HepG2 (cell line): ENCODE measurements at regions not wholly inside any gene's neighbourhood (a gene's known extent, or its start where the extent isn't known, plus 50 kb on each side); places are given as distances from the start of the nearest gene placed in this dataset.

Experiments used
- CEBPG ChIP-seq: IDR thresholded peaks from 2 replicates; pipeline ENCODE4 v1.6.1; 2016
- CREB1 ChIP-seq, 2 experiments: fragments of 450-650 bp in 1 of 2; IDR thresholded peaks; 2 replicates each; pipeline ENCODE4 v1.6.1; 2016 to 2017; ENCODE audit warnings: control low read depth in 1 of 2, mild to moderate bottlenecking in 1 of 2, missing compliant biosample characterization in 1 of 2, missing genetic modification characterization in 1 of 2
- DMAP1 ChIP-seq: IDR thresholded peaks from 2 replicates; pipeline ENCODE4 v1.6.1; 2016
- FOXA3 ChIP-seq: IDR thresholded peaks from 2 replicates; pipeline ENCODE4 v1.6.1; 2016; ENCODE audit warnings: missing genetic modification reagents, missing compliant biosample characterization
- GLI4 ChIP-seq: sonication (generic); formaldehyde crosslinking; IDR thresholded peaks from 2 replicates; pipeline ENCODE4 v1.5.1; 2020; ENCODE audit warnings: missing genetic modification reagents, mild to moderate bottlenecking, moderate library complexity, borderline replicate concordance
- HOXA7 ChIP-seq: sonication (generic); formaldehyde crosslinking; IDR thresholded peaks from 2 replicates; pipeline ENCODE4 v1.8.1; 2022; ENCODE audit warnings: mild to moderate bottlenecking, missing genetic modification reagents, moderate library complexity
- IKZF1 ChIP-seq: fragments of 450-650 bp; IDR thresholded peaks from 2 replicates; pipeline ENCODE4 v1.7.1; 2016
- ISX ChIP-seq: sonication (generic); formaldehyde crosslinking; conservative IDR thresholded peaks from 2 replicates; pipeline ENCODE4 v1.5.0; 2020; ENCODE audit warnings: missing genetic modification reagents
- NR2F1 ChIP-seq, 2 experiments: fragments of 450-650 bp in 1 of 2; formaldehyde crosslinking in 1 of 2; IDR thresholded peaks; 2 replicates each; pipeline versions ENCODE4 v1.5.0 to v1.6.1; 2016 to 2020; ENCODE audit warnings: mild to moderate bottlenecking in 1 of 2, missing compliant biosample characterization in 1 of 2, missing genetic modification reagents in 1 of 2, moderate library complexity in 1 of 2
- PCBP2 ChIP-seq: fragments of 200-400 bp; formaldehyde crosslinking; optimal IDR thresholded peaks from 2 replicates; pipeline ENCODE3; 2018; ENCODE audit warnings: low read length, low read depth; ENCODE audit not compliant: poor library complexity, severe bottlenecking
- PHB2 ChIP-seq: fragments of 450-650 bp; IDR thresholded peaks from 2 replicates; pipeline ENCODE4 v1.6.1; 2018; ENCODE audit not compliant: partially characterized antibody
- RBAK ChIP-seq: sonication (generic); formaldehyde crosslinking; IDR thresholded peaks from 2 replicates; pipeline ENCODE4 v1.5.1; 2020; ENCODE audit warnings: mild to moderate bottlenecking, missing genetic modification reagents
- REL ChIP-seq: sonication (generic); formaldehyde crosslinking; conservative IDR thresholded peaks from 2 replicates; pipeline ENCODE4 v1.8.0; 2022; ENCODE audit warnings: mild to moderate bottlenecking, missing genetic modification reagents, moderate library complexity
- RFXANK ChIP-seq: IDR thresholded peaks from 2 replicates; pipeline ENCODE4 v1.6.1; 2016
- SOX5 ChIP-seq: IDR thresholded peaks from 2 replicates; pipeline ENCODE4 v1.6.1; 2016; ENCODE audit warnings: borderline replicate concordance
- TOPORS ChIP-seq: sonication (generic); formaldehyde crosslinking; IDR thresholded peaks from 2 replicates; pipeline ENCODE4 v1.8.0; 2023; ENCODE audit warnings: mild to moderate bottlenecking, missing genetic modification reagents
- ZBTB4 ChIP-seq: sonication (generic); formaldehyde crosslinking; IDR thresholded peaks from 2 replicates; pipeline ENCODE4 v1.4.0; 2020; ENCODE audit warnings: missing genetic modification reagents, mild to moderate bottlenecking, borderline replicate concordance
- ZNF407 ChIP-seq: sonication (generic); formaldehyde crosslinking; IDR thresholded peaks from one replicate; pipeline ENCODE4 v1.5.1; 2020; ENCODE audit warnings: mild to moderate bottlenecking, missing genetic modification reagents; ENCODE audit errors: not compliant biosample characterization
- ZNF557 ChIP-seq: sonication (generic); formaldehyde crosslinking; IDR thresholded peaks from 2 replicates; pipeline ENCODE4 v1.4.0; 2020; ENCODE audit warnings: missing genetic modification reagents
- ZNF644 ChIP-seq: IDR thresholded peaks from 2 replicates; pipeline ENCODE4 v1.6.1; 2016; ENCODE audit warnings: low read depth
- ZSCAN25 ChIP-seq: sonication (generic); formaldehyde crosslinking; IDR thresholded peaks from 2 replicates; pipeline ENCODE4 v1.8.0; 2022; ENCODE audit warnings: mild to moderate bottlenecking, missing genetic modification reagents

GRCh38 chr6:131519670-131520436 lies 53.2 kb upstream of the ARG1 start (continued):
- TF ChIP-seq ZNF407 (CRISPR knock-in tag) (no peak), ISX (CRISPR knock-in tag) (no peak), IKZF1 (no peak), RBAK (CRISPR knock-in tag) (no peak), PCBP2 (no peak), REL (CRISPR knock-in tag) (no peak), NR2F1 (CRISPR knock-in tag; IDR thresholded peaks at IDR 0.05) (no peak), ZNF644 (no peak), HOXA7 (CRISPR knock-in tag) (no peak), PHB2 (no peak), SOX5 (CRISPR knock-in tag) (0 out of 2 replicates have a peak, but pooled peaks have one; percentile 45), ZBTB4 (CRISPR knock-in tag) (no peak), DMAP1 (CRISPR knock-in tag) (no peak), FOXA3 (CRISPR knock-in tag) (peak; percentile 84), TOPORS (CRISPR knock-in tag) (no peak), CEBPG (CRISPR knock-in tag) (no peak), ZNF557 (CRISPR knock-in tag) (no peak), RFXANK (CRISPR knock-in tag) (no peak), ZSCAN25 (CRISPR knock-in tag) (no peak), CREB1 (IDR thresholded peaks at IDR 0.05) (no peak), CREB1 (CRISPR knock-in tag; IDR thresholded peaks at IDR 0.05) (no peak), GLI4 (CRISPR knock-in tag) (no peak)
